Endothelial cell (in vitro differentiated cells): ENCODE measurements at regions not wholly inside any gene's neighbourhood (a gene's known extent, or its start where the extent isn't known, plus 50 kb on each side); places are given as distances from the start of the nearest gene placed in this dataset.

Experiments
- DNase-seq: peaks from one replicate; pipeline ENCODE4 v3.0.0; 2021; ENCODE audit warnings: low spot score
- H3K27ac Mint-ChIP-seq: one replicate; pipeline ENCODE4 v1.8.0; 2021; ENCODE audit warnings: mixed read lengths, inconsistent platforms; ENCODE audit not compliant: unreplicated experiment
- H3K27me3 Mint-ChIP-seq: one replicate; pipeline ENCODE4 v1.8.0; 2021; ENCODE audit warnings: mild to moderate bottlenecking, moderate library complexity, mixed read lengths, inconsistent platforms; ENCODE audit not compliant: unreplicated experiment
- H3K36me3 Mint-ChIP-seq: one replicate; pipeline ENCODE4 v1.8.0; 2021; ENCODE audit warnings: mild to moderate bottlenecking, low read depth, mixed read lengths, inconsistent platforms; ENCODE audit not compliant: unreplicated experiment
- H3K4me1 Mint-ChIP-seq: one replicate; pipeline ENCODE4 v1.8.0; 2021; ENCODE audit warnings: mild to moderate bottlenecking, mixed read lengths, inconsistent platforms; ENCODE audit not compliant: unreplicated experiment
- H3K4me3 Mint-ChIP-seq: one replicate; pipeline ENCODE4 v1.8.0; 2021; ENCODE audit warnings: mild to moderate bottlenecking, mixed read lengths, inconsistent platforms; ENCODE audit not compliant: unreplicated experiment
- H3K9me3 Mint-ChIP-seq: one replicate; pipeline ENCODE4 v1.8.0; 2021; ENCODE audit warnings: mixed read lengths, inconsistent platforms; ENCODE audit not compliant: unreplicated experiment
- CTCF ChIP-seq: fragments of 200-600 bp; sonication (generic); IDR thresholded peaks from one replicate; pipeline ENCODE4 v1.5.0; 2021; ENCODE audit warnings: antibody characterized with exemption; ENCODE audit not compliant: unreplicated experiment

- TF ChIP-seq CTCF = no peak
- Mint-ChIP-seq H3K4me3 (no peak overlapping the region), H3K36me3 (no peaks in the 10 kb centered on the region), H3K27me3 (no peaks in the 10 kb centered on the region), H3K9me3 (no peaks in the 10 kb centered on the region), H3K4me1 (no peaks in the 10 kb centered on the region), H3K27ac (no peak overlapping the region)
- no peak for DNase-seq
These were observed 747.0 kb upstream of the LUZP2 start for GRCh38 chr11:23749762-23750430.

GRCh38 chr11:23751280-23751679 lies 745.6 kb upstream of the LUZP2 start:
- Mint-ChIP-seq H3K9me3 (no peaks in the 10 kb centered on the region), H3K36me3 (no peaks in the 10 kb centered on the region), H3K27me3 (no peaks in the 10 kb centered on the region), H3K27ac (no peak overlapping the region), H3K4me1 (no peaks in the 10 kb centered on the region), H3K4me3 (no peak overlapping the region)
- no peak for DNase-seq
- no peak for TF ChIP-seq CTCF

- no peak for TF ChIP-seq CTCF
- Mint-ChIP-seq H3K4me1 (no peaks in the 10 kb centered on the region), H3K36me3 (no peaks in the 10 kb centered on the region), H3K4me3 (no peak overlapping the region), H3K27ac (no peak overlapping the region), H3K9me3 (no peaks in the 10 kb centered on the region), H3K27me3 (no peaks in the 10 kb centered on the region)
- no peak for DNase-seq
These were observed 741.8 kb upstream of the LUZP2 start for GRCh38 chr11:23755076-23755475.

GRCh38 chr11:23755769-23756168 lies 741.1 kb upstream of the LUZP2 start:
- TF ChIP-seq CTCF = no peak
- Mint-ChIP-seq H3K4me1 (no peaks in the 10 kb centered on the region), H3K9me3 (no peaks in the 10 kb centered on the region), H3K27me3 (no peaks in the 10 kb centered on the region), H3K4me3 (no peak overlapping the region), H3K27ac (no peak overlapping the region), H3K36me3 (no peaks in the 10 kb centered on the region)
- no peak for DNase-seq

GRCh38 chr11:23759489-23759888 lies 737.4 kb upstream of the LUZP2 start:
- no peaks in the 10 kb centered on the region for H3K27me3 Mint-ChIP-seq
- DNase-seq = no peak
- H3K4me3 Mint-ChIP-seq = no peak overlapping the region
- H3K4me1 Mint-ChIP-seq = no peaks in the 10 kb centered on the region
- no peaks in the 10 kb centered on the region for H3K36me3 Mint-ChIP-seq
- TF ChIP-seq CTCF = no peak
- H3K9me3 Mint-ChIP-seq = no peaks in the 10 kb centered on the region
- H3K27ac Mint-ChIP-seq = no peak overlapping the region
